ELR (cell line): ENCODE measurements at regions not wholly inside any gene's neighbourhood (a gene's known extent, or its start where the extent isn't known, plus 50 kb on each side); places are given as distances from the start of the nearest gene placed in this dataset.
A peak's percentile ranks its signal among the peaks of the same experiment; 100 is the strongest.

Source experiments
- DNase-seq: peaks from one replicate; pipeline ENCODE4 v3.0.0-alpha.2; 2015; ENCODE audit warnings: low read depth

- no peak for DNase-seq
Measured at GRCh38 chr22:22396741-22397291, 111.7 kb downstream of the ZNF280B start.

GRCh38 chr22:22397292-22397870 lies 111.2 kb downstream of the ZNF280B start:
- DNase-seq = peak; percentile 56

- DNase-seq = no peak
Measured at GRCh38 chr22:22397875-22398524, 110.5 kb downstream of the ZNF280B start.

GRCh38 chr22:22398530-22399327 lies 109.8 kb downstream of the ZNF280B start:
- no peak for DNase-seq

- DNase-seq = no peak
Measured at GRCh38 chr22:22400099-22400498, 108.4 kb downstream of the ZNF280B start.

GRCh38 chr22:22400964-22401363 lies 107.6 kb downstream of the ZNF280B start:
- DNase-seq = no peak

- no peak for DNase-seq
Measured at GRCh38 chr22:22401381-22401780, 107.2 kb downstream of the ZNF280B start.

GRCh38 chr22:22403306-22403705 lies 105.2 kb downstream of the ZNF280B start:
- no peak for DNase-seq

- no peak for DNase-seq
Measured at GRCh38 chr22:22403771-22404170, 104.8 kb downstream of the ZNF280B start.

GRCh38 chr22:22404598-22405284 lies 103.8 kb downstream of the ZNF280B start:
- DNase-seq = no peak

GRCh38 chr22:22406445-22407027 lies 102.0 kb downstream of the ZNF280B start:
- DNase-seq = no peak

GRCh38 chr22:22407061-22407460 lies 101.5 kb downstream of the ZNF280B start:
- no peak for DNase-seq

GRCh38 chr22:22408269-22408668 lies 100.3 kb downstream of the ZNF280B start:
- DNase-seq = no peak

GRCh38 chr22:22408731-22409696 lies 99.5 kb downstream of the ZNF280B start:
- peak; percentile 52 for DNase-seq

- DNase-seq = no peak
Measured at GRCh38 chr22:22410121-22410520, 98.4 kb downstream of the ZNF280B start.

GRCh38 chr22:22410677-22411076 lies 97.9 kb downstream of the ZNF280B start:
- DNase-seq = no peak

- DNase-seq = no peak
Measured at GRCh38 chr22:22414266-22414665, 94.3 kb downstream of the ZNF280B start.

GRCh38 chr22:22417495-22418162 lies 90.9 kb downstream of the ZNF280B start:
- no peak for DNase-seq

GRCh38 chr22:22418163-22418549 lies 90.4 kb downstream of the ZNF280B start:
- no peak for DNase-seq

- DNase-seq = no peak
Measured at GRCh38 chr22:22418957-22419356, 89.6 kb downstream of the ZNF280B start.
